NB4 (cell line): ENCODE measurements at regions not wholly inside any gene's neighbourhood (a gene's known extent, or its start where the extent isn't known, plus 50 kb on each side); places are given as distances from the start of the nearest gene placed in this dataset.

Experiments
- DNase-seq: peaks from one replicate; pipeline ENCODE4 v3.0.0; 2010; ENCODE audit warnings: low read depth
- H3K4me3 ChIP-seq: one replicate; pipeline ENCODE4 v1.5.1; 2011; ENCODE audit warnings: mild to moderate bottlenecking, low read depth, low read length, moderate library complexity
- CTCF ChIP-seq: IDR thresholded peaks from one replicate; pipeline ENCODE4 v1.5.1; 2012; ENCODE audit warnings: low read depth, low read length
- MAX ChIP-seq: IDR thresholded peaks from 2 replicates; pipeline ENCODE4 v1.6.1; 2011; ENCODE audit warnings: low read depth, low read length
- MYC ChIP-seq: IDR thresholded peaks from 2 replicates; pipeline ENCODE4 v1.6.1; 2011; ENCODE audit warnings: low read depth, low read length
- POLR2A ChIP-seq: IDR thresholded peaks from 2 replicates; pipeline ENCODE4 v1.6.1; 2011; ENCODE audit warnings: mild to moderate bottlenecking; ENCODE audit not compliant: insufficient read length; ENCODE audit errors: extremely low read depth

GRCh38 chr13:78022164-78022877 lies 103.7 kb upstream of the EDNRB start:
- TF ChIP-seq CTCF (no peak), POLR2A (no peak), MYC (no peak), MAX (peak; percentile 28; the same call in 1 of the 2 replicates)
- H3K4me3 ChIP-seq = no peak overlapping the region
- DNase-seq = peak; percentile 76

DNA sequence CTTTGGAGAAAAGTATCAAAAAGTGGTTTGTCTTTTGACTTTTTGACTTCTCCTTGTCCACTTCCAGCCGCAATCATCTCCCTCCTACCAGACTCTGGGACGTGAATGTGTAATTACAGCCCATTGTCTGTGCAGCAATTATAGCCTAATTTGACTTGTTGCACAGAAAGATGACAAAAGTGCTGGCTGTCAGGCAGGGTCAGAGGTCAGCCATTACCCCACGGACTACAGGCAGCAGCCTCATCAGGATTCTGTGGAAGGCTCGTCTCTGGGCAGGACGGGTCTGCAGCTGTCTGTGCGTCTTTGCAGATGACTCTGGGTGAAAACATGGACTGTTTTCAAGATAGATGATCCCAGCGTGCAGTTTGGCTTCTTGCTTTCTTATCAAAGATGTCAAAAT lies 102.2 kb upstream of the EDNRB start:
- no peak for DNase-seq
- TF ChIP-seq POLR2A = no peak
- no peak for TF ChIP-seq MYC
- TF ChIP-seq MAX = no peak
- no peak for TF ChIP-seq CTCF
- no peak overlapping the region for H3K4me3 ChIP-seq

DNA sequence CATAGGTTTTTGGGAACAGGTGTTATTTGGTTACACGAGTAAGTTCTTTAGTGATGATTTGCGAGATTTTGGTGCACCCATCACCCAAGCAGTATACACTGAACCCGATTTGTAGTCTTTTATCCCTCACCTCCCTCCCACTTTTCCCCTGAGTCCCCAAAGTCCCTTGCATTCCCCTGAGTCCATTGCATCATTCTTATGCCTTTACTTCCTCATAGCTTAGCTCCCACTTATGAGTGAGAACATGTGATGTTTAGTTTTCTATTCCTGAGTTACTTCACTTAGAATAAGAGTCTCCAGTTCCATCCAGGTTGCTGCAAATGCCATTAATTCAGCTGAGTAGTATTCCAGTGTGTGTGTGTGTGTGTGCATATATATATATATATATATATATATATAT lies 97.2 kb upstream of the EDNRB start:
- peak; percentile 83 for DNase-seq
- TF ChIP-seq CTCF (no peak), MAX (no peak), MYC (no peak), POLR2A (no peak)
- H3K4me3 ChIP-seq = no peak overlapping the region

GRCh38 chr13:78012046-78012445 lies 93.4 kb upstream of the EDNRB start:
- no peak for DNase-seq
- no peak for TF ChIP-seq POLR2A
- no peak for TF ChIP-seq MAX
- no peak overlapping the region for H3K4me3 ChIP-seq

- no peak for DNase-seq
- TF ChIP-seq POLR2A (no peak), MYC (no peak), CTCF (no peak), MAX (no peak)
- H3K4me3 ChIP-seq = no peak overlapping the region
These were observed 86.2 kb upstream of the EDNRB start for GRCh38 chr13:78004821-78005220.

GRCh38 chr13:77999746-78000145 lies 81.1 kb upstream of the EDNRB start:
- H3K4me3 ChIP-seq = no peak overlapping the region
- TF ChIP-seq MAX (no peak), POLR2A (no peak), CTCF (no peak), MYC (no peak)
- no peak for DNase-seq
